ENCODE measurements at regions not wholly inside any gene's neighbourhood (a gene's known extent, or its start where the extent isn't known, plus 50 kb on each side); places are given as distances from the start of the nearest gene placed in this dataset.
A peak's percentile ranks its signal among the peaks of the same experiment; 100 is the strongest.

GRCh38 chr2:144310889-144311608 is 208.9 kb downstream of the ZEB2 start:
- TF ChIP-seq POLR2A (IDR thresholded peaks at IDR 0.05; ENCODE audit: low read length) (no peak), GATA1 (IDR thresholded peaks at IDR 0.05; ENCODE audit: low read depth, low read length) (no peak)

GRCh38 chr2:144310484-144310883 is 209.4 kb downstream of the ZEB2 start:
- no peak for DNase-seq
- TF ChIP-seq POLR2A (IDR thresholded peaks at IDR 0.05; ENCODE audit: low read length) (no peak), GATA1 (IDR thresholded peaks at IDR 0.05; ENCODE audit: low read depth, low read length) (no peak)

More at GRCh38 chr2:144310889-144311608, 208.9 kb downstream of the ZEB2 start:
- DNase-seq = no peak

GRCh38 chr2:144307711-144308110 is 212.2 kb downstream of the ZEB2 start:
- TF ChIP-seq GATA1 (IDR thresholded peaks at IDR 0.05; ENCODE audit: low read depth, low read length) (no peak), POLR2A (IDR thresholded peaks at IDR 0.05; ENCODE audit: low read length) (no peak)

GRCh38 chr2:144304202-144304601 is 215.7 kb downstream of the ZEB2 start:
- no peak for DNase-seq
- no peak for TF ChIP-seq GATA1 (IDR thresholded peaks at IDR 0.05; ENCODE audit: low read depth, low read length)
- no peak for TF ChIP-seq POLR2A (IDR thresholded peaks at IDR 0.05; ENCODE audit: low read length)

More at GRCh38 chr2:144307711-144308110, 212.2 kb downstream of the ZEB2 start:
- no peak for DNase-seq

GRCh38 chr2:144300632-144301031 is 219.3 kb downstream of the ZEB2 start:
- no peak for DNase-seq
- TF ChIP-seq GATA1 (IDR thresholded peaks at IDR 0.05; ENCODE audit: low read depth, low read length) (no peak), POLR2A (IDR thresholded peaks at IDR 0.05; ENCODE audit: low read length) (no peak)

GRCh38 chr2:144290276-144290675 is 229.6 kb downstream of the ZEB2 start:
- TF ChIP-seq POLR2A (IDR thresholded peaks at IDR 0.05; ENCODE audit: low read length) = no peak
- TF ChIP-seq GATA1 (IDR thresholded peaks at IDR 0.05; ENCODE audit: low read depth, low read length) = no peak
- no peak for DNase-seq

- DNase-seq = no peak
- TF ChIP-seq GATA1 (IDR thresholded peaks at IDR 0.05; ENCODE audit: low read depth, low read length) (no peak), POLR2A (IDR thresholded peaks at IDR 0.05; ENCODE audit: low read length) (no peak)
These were observed 231.5 kb downstream of the ZEB2 start for GRCh38 chr2:144288438-144288837.

GRCh38 chr2:144285324-144285723 is 234.6 kb downstream of the ZEB2 start:
- DNase-seq = no peak
- no peak for TF ChIP-seq POLR2A (IDR thresholded peaks at IDR 0.05; ENCODE audit: low read length)
- no peak for TF ChIP-seq GATA1 (IDR thresholded peaks at IDR 0.05; ENCODE audit: low read depth, low read length)

GRCh38 chr2:144281476-144281875 is 238.4 kb downstream of the ZEB2 start:
- no peak for TF ChIP-seq GATA1 (IDR thresholded peaks at IDR 0.05; ENCODE audit: low read depth, low read length)
- TF ChIP-seq POLR2A (IDR thresholded peaks at IDR 0.05; ENCODE audit: low read length) = no peak
- DNase-seq = peak; percentile 20 to 46

GRCh38 chr2:144280009-144280408 is 239.9 kb downstream of the ZEB2 start:
- DNase-seq = no peak
- no peak for TF ChIP-seq GATA1 (IDR thresholded peaks at IDR 0.05; ENCODE audit: low read depth, low read length)
- no peak for TF ChIP-seq POLR2A (IDR thresholded peaks at IDR 0.05; ENCODE audit: low read length)

GRCh38 chr2:144279165-144279564 is 240.8 kb downstream of the ZEB2 start:
- no peak for DNase-seq
- TF ChIP-seq GATA1 (IDR thresholded peaks at IDR 0.05; ENCODE audit: low read depth, low read length) = no peak
- TF ChIP-seq POLR2A (IDR thresholded peaks at IDR 0.05; ENCODE audit: low read length) = no peak

- peak in 1 of 2 experiments; percentile 14 for DNase-seq
- TF ChIP-seq POLR2A (IDR thresholded peaks at IDR 0.05; ENCODE audit: low read length) (no peak), GATA1 (IDR thresholded peaks at IDR 0.05; ENCODE audit: low read depth, low read length) (no peak)
These were observed 242.1 kb downstream of the ZEB2 start for GRCh38 chr2:144277622-144278354.

- TF ChIP-seq POLR2A (IDR thresholded peaks at IDR 0.05; ENCODE audit: low read length) (no peak), GATA1 (IDR thresholded peaks at IDR 0.05; ENCODE audit: low read depth, low read length) (no peak)
- DNase-seq = no peak
These were observed 244.6 kb downstream of the ZEB2 start for GRCh38 chr2:144275340-144275739.

- DNase-seq = no peak
- TF ChIP-seq POLR2A (IDR thresholded peaks at IDR 0.05; ENCODE audit: low read length) (no peak), GATA1 (IDR thresholded peaks at IDR 0.05; ENCODE audit: low read depth, low read length) (no peak)
These were observed 245.8 kb downstream of the ZEB2 start for GRCh38 chr2:144274131-144274530.

GRCh38 chr2:144270951-144271350 is 249.0 kb downstream of the ZEB2 start:
- DNase-seq = no peak
- TF ChIP-seq GATA1 (IDR thresholded peaks at IDR 0.05; ENCODE audit: low read depth, low read length) (no peak), POLR2A (IDR thresholded peaks at IDR 0.05; ENCODE audit: low read length) (no peak)

Measured in erythroblast (primary cell).